Dendritic cell treated with granulocyte-macrophage colony-stimulating factor and Interleukin-4, amounts not matched to agents 40 ng/mL and 50 ng/mL, for 4 days (primary cell): ENCODE measurements at regions not wholly inside any gene's neighbourhood (a gene's known extent, or its start where the extent isn't known, plus 50 kb on each side); places are given as distances from the start of the nearest gene placed in this dataset.
"Not testable (repeated sequence)": the region's sequence is repeated elsewhere in the genome, so short reads cannot be mapped to it uniquely, and the experiment has no call there.

ENCODE experiments used
- H3K27ac Mint-ChIP-seq: one replicate; pipeline ENCODE4 v1.8.0; 2022; ENCODE audit warnings: mild to moderate bottlenecking, mixed read lengths
- H3K27me3 Mint-ChIP-seq: one replicate; pipeline ENCODE4 v1.8.0; 2022; ENCODE audit warnings: mild to moderate bottlenecking, mixed read lengths
- H3K36me3 Mint-ChIP-seq: one replicate; pipeline ENCODE4 v1.8.0; 2022; ENCODE audit warnings: low read depth, mixed read lengths
- H3K4me1 Mint-ChIP-seq: one replicate; pipeline ENCODE4 v1.8.0; 2022; ENCODE audit warnings: low read depth, mixed read lengths
- H3K4me3 Mint-ChIP-seq: one replicate; pipeline ENCODE4 v1.8.0; 2022; ENCODE audit warnings: mild to moderate bottlenecking, moderate library complexity, mixed read lengths
- H3K9me3 Mint-ChIP-seq: one replicate; pipeline ENCODE4 v1.8.0; 2022; ENCODE audit warnings: mixed read lengths
- intact Hi-C: fragments of 100-400 bp; cut with micrococcal nuclease; formaldehyde crosslinking; loops from one replicate; pipeline ENCODE4 v1.15.0; 2022

- intact Hi-C loops = no loop called here
- Mint-ChIP-seq H3K4me3 (no peak overlapping the region), H3K9me3 (peaks cover 31% of the 10 kb centered on the region), H3K36me3 (no peaks in the 10 kb centered on the region), H3K27me3 (peaks cover 10% of the 10 kb centered on the region), H3K4me1 (no peaks in the 10 kb centered on the region), H3K27ac (no peak overlapping the region)
Measured at GRCh38 chr18:8904316-8904715, 198.2 kb upstream of the NDUFV2 start.

GRCh38 chr18:8908792-8909510, 193.5 kb upstream of the NDUFV2 start:
- Mint-ChIP-seq H3K27me3 (peaks cover 6% of the 10 kb centered on the region), H3K4me1 (no peaks in the 10 kb centered on the region), H3K36me3 (no peaks in the 10 kb centered on the region), H3K4me3 (no peak overlapping the region), H3K27ac (no peak overlapping the region), H3K9me3 (peaks cover 28% of the 10 kb centered on the region)
- intact Hi-C loops = no loop called here

DNA sequence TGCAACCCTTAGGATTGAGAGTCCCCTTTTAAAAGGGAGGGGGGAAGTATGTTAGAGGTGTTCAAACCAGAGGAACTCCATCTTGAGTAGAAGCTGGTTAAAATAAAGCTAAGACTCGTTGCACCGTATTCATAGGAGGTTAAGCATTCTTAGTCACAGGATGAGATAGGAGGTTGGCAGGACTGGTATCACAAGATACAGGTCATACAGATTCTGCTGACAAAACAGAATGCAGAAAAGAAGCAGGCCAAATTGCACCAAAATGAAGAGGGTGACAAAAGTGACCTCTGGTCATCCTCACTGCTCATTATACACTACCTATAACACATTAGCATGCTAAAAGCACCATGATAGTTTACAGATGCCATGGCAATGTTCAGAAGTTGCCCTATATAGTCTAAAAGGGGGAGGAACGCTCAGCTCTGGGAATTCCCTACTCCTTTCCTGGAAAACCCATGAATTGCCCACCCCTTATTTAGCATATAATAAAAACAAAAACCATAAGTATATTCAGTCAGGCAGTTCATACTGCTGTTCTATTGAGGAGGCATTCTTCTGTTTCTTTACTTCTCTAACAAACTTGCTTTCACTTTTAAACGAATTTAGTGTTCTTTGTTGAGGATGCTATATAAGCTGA, 192.2 kb upstream of the NDUFV2 start:
- Mint-ChIP-seq H3K27me3 (peaks cover 6% of the 10 kb centered on the region), H3K4me1 (no peaks in the 10 kb centered on the region), H3K9me3 (peaks cover 36% of the 10 kb centered on the region), H3K27ac (no peak overlapping the region), H3K4me3 (no peak overlapping the region), H3K36me3 (no peaks in the 10 kb centered on the region)
- intact Hi-C loops = no loop called here

- peaks cover 4% of the 10 kb centered on the region for H3K27me3 Mint-ChIP-seq
- peaks cover 31% of the 10 kb centered on the region for H3K9me3 Mint-ChIP-seq
- H3K27ac Mint-ChIP-seq = no peak overlapping the region
- no peak overlapping the region for H3K4me3 Mint-ChIP-seq
- intact Hi-C loops = no loop called here
- H3K36me3 Mint-ChIP-seq = no peaks in the 10 kb centered on the region
- H3K4me1 Mint-ChIP-seq = no peaks in the 10 kb centered on the region
Measured at GRCh38 chr18:8910843-8911242, 191.7 kb upstream of the NDUFV2 start.

DNA sequence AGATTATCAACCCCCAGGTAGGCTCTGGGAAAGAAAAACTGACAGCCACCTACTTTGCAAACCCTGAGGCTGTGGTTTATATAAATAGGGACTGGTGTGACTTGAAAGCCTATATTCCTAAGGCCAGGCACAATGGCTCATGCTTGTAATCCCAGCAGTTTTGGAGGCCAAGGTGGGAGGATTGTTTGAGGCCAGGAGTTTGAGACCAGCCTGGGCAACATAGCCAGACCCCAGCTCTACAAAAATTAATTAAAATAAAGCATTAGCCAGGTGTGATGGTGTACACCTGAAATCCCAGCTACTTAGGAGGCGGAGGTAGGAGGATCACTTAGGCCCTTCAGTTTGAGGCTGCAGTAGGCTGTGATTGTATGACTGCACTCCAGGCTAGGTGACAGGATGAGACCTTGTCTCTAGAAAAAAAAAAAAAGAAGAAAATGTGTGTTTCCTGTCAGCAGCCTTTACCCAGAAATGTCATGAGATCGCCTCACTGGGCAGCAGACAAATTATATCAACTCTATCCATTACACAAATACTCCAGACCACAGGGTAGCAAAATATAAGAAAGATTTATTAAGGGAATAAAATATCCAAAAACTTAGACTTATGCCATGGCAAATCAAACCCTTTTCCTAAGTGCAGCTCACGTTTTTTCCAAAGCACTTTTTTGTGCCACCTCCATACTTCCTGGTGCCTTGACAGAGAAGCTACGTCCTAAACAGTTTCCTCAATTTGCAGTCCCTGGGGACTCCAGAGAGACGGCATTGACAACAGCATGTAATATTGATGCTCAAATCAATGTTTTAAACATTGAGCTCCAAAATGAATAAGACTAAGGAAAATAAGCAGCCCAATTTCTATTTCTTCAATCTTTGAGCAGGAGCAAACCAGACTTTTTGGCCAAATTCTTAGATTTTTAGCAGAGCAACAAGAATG, 190.8 kb upstream of the NDUFV2 start:
- Mint-ChIP-seq H3K9me3 (peaks cover 28% of the 10 kb centered on the region), H3K4me1 (no peaks in the 10 kb centered on the region), H3K27me3 (peaks cover 4% of the 10 kb centered on the region), H3K36me3 (no peaks in the 10 kb centered on the region), H3K27ac (no peak overlapping the region), H3K4me3 (no peak overlapping the region)
- intact Hi-C loops = no loop called here

GRCh38 chr18:8912348-8913326, 189.9 kb upstream of the NDUFV2 start:
- Mint-ChIP-seq H3K4me3 (no peak overlapping the region), H3K9me3 (peaks cover 28% of the 10 kb centered on the region), H3K27me3 (peaks cover 4% of the 10 kb centered on the region), H3K36me3 (no peaks in the 10 kb centered on the region), H3K27ac (no peak overlapping the region), H3K4me1 (no peaks in the 10 kb centered on the region)
- intact Hi-C loops = no loop called here

DNA sequence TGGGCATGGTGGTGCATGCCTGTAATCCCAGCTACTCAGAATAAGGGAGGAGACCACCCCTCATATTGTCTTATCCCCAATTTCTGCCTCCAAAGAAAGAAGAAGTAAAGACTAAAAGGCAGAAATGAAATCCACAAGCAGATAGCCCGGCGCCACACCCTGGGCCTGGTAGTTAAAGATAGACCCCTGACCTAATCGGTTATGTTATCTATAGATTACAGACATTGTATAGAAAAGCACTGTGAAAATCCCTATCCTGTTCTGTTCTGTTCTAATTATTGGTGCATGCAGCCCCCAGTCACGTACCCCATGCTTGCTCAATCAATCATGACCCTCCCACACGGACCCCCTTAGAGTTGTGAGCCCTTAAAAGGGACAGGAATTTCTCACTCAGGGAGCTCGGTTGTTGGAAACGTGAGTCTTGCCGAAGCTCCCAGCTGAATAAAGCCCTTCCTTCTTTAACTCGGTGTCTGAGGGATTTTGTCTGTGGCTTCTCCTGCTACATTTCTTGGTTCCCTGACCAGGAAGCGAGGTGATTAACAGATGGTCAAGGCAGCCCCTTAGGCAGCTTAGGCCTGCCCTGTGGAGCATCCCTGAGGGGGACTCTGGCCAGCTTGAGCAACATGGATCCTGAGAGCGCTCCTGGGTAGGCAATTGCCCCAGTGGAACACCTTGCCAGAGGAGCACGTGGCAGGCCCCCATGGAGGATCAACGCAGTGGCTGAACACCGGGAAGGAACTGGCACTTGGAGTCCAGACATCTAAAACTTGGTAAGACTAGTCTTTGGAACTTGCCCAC, 188.7 kb upstream of the NDUFV2 start:
- H3K36me3 Mint-ChIP-seq, H3K4me1 Mint-ChIP-seq, intact Hi-C loops, H3K4me3 Mint-ChIP-seq, H3K27me3 Mint-ChIP-seq, H3K27ac Mint-ChIP-seq: not testable (repeated sequence)
- H3K9me3 Mint-ChIP-seq = peaks cover 22% of the 10 kb centered on the region

DNA sequence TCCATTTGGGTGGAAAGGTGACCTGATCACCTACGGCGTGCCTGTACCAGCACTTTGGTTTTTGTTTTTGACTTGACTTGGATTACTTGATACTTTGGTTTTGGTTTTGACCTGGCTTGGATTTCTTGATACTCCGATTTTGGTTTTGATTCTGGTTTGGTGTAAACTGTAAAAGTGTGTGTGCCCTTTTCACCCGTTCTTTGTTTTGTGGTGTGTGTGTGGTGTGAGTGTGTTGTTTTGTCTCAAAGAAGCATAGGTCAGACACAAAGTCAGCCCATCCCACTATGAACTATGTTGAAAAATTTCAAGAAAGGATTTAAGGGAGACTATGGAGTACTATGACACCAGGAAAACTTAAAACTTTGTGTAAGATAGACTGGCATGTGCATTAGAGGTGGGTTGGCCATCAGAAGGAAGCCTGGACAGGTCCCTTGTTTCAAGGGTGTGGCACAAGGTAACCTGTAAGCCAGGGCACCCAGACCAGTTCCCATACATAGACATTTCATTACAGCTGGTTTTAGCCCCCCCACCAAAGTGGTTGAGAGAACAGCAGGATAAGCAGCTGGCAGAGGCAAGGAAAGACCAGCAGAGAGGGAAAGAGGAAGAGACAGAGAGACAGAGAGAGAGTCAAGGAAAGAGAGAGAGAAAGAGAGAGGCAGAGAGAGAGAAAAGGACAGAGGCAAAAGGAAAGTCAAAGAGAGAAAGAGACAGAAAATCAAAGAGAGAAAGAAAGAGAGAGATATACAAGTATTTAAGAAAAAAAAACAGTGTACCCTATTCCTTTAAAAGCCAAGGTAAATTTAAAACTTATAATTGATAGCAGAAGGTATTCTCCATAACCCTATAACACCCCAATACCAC, 187.9 kb upstream of the NDUFV2 start:
- intact Hi-C loops, H3K27me3 Mint-ChIP-seq, H3K27ac Mint-ChIP-seq, H3K4me3 Mint-ChIP-seq, H3K4me1 Mint-ChIP-seq, H3K36me3 Mint-ChIP-seq: not testable (repeated sequence)
- peaks cover 16% of the 10 kb centered on the region for H3K9me3 Mint-ChIP-seq

DNA sequence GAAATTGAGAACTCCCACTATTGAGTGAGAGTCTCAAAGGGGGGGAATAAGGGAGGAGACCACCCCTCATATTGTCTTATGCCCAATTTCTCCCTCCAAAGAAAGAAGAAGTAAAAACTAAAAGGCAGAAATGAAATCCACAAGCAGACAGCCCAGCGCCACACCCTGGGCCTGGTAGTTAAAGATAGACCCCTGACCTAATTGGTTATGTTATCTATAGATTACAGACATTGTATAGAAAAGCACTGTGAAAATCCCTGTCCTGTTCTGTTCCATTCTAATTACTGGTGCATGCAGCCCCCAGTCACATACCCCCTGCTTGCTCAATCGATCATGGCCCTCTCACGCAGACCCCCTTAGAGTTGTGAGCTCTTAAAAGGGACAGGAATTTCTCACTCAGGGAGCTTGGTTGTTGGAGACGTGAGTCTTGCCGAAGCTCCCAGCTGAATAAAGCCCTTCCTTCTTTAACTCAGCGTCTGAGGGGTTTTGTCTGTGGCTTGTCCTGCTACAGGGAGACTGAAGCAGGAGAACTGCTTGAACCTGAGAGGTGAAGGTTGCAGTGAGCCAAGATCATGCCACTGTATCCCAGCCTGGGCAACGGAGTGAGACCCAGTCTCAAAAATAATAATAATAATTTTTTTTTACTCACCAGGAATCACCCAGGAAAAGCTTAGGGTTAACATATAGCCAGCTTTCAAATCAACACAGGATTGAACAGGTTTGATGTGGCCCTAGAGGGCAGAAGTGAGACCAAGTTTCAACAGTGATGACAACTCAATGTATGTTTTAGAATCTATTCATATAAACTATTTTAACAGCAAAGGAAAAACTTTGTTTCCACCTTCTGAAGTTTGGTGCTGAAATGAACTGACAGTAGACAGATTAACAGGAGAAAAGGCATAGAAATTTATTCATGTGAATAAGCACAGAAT, 181.4 kb upstream of the NDUFV2 start:
- H3K4me1 Mint-ChIP-seq, H3K27me3 Mint-ChIP-seq, H3K9me3 Mint-ChIP-seq, H3K36me3 Mint-ChIP-seq, intact Hi-C loops, H3K27ac Mint-ChIP-seq, H3K4me3 Mint-ChIP-seq: not testable (repeated sequence)

- Mint-ChIP-seq H3K9me3 (peaks cover 44% of the 10 kb centered on the region), H3K36me3 (no peaks in the 10 kb centered on the region), H3K27me3 (peaks cover 3% of the 10 kb centered on the region), H3K4me1 (no peaks in the 10 kb centered on the region), H3K27ac (no peak overlapping the region), H3K4me3 (no peak overlapping the region)
- intact Hi-C loops = no loop called here
Measured at GRCh38 chr18:8926464-8926863, 176.0 kb upstream of the NDUFV2 start.

DNA sequence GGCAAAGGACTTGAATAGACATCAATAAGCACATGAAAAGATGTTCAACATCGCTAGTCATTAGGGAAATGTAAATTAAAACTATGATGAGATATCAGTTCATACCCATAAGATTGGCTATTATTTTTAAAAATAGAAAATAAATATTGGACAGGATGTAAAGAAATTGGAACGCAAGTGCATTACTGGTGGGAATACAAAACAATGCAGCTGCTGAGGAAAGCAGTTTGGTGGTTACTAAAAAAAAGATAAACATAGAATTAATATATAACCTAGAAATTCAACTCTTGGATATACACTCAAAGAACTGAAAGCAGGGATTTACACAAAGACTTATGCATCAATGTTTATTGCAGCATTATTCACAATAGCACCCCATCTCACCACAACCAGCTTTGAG, 174.5 kb upstream of the NDUFV2 start:
- Mint-ChIP-seq H3K4me1 (no peaks in the 10 kb centered on the region), H3K36me3 (no peaks in the 10 kb centered on the region), H3K27me3 (peaks cover 3% of the 10 kb centered on the region), H3K4me3 (no peak overlapping the region), H3K9me3 (peaks cover 48% of the 10 kb centered on the region), H3K27ac (no peak overlapping the region)
- intact Hi-C loops = no loop called here
